HG03565 (cell line): ENCODE measurements at regions not wholly inside any gene's neighbourhood (a gene's known extent, or its start where the extent isn't known, plus 50 kb on each side); places are given as distances from the start of the nearest gene placed in this dataset.
A peak's percentile ranks its signal among the peaks of the same experiment; 100 is the strongest.

Experiments used
- ATAC-seq: cut with Tn5 transposase; IDR thresholded peaks from one replicate; pipeline ENCODE4 v1.9.1; 2021; ENCODE audit warnings: mild to moderate bottlenecking, moderate library complexity; ENCODE audit not compliant: unreplicated experiment

DNA sequence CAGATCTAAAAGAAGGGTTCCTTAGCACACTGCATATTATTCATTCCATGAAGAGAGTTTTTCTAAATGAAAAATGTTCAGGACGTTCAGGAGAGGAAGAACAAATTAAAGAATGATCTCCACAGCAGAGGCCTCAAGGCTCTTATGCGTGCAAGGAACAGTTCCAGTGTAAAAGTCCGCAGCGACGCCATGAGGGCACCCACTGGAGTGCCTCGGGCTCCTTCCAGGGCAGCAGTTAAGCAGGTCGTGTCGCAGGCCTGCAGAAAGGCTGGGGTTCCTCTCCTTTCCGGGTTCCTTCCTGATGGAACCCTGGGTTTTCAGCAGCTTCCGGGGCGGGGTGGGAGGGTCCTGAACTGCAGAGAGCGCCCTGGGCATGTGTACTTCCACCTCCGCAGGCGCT is 87.1 kb upstream of the SELENOP start:
- no peak for ATAC-seq

- no peak for ATAC-seq
Observed at GRCh38 chr5:42896523-42896922, 84.8 kb upstream of the SELENOP start.

- ATAC-seq: no peak
Observed at GRCh38 chr5:42894057-42894456, 82.4 kb upstream of the SELENOP start.

DNA sequence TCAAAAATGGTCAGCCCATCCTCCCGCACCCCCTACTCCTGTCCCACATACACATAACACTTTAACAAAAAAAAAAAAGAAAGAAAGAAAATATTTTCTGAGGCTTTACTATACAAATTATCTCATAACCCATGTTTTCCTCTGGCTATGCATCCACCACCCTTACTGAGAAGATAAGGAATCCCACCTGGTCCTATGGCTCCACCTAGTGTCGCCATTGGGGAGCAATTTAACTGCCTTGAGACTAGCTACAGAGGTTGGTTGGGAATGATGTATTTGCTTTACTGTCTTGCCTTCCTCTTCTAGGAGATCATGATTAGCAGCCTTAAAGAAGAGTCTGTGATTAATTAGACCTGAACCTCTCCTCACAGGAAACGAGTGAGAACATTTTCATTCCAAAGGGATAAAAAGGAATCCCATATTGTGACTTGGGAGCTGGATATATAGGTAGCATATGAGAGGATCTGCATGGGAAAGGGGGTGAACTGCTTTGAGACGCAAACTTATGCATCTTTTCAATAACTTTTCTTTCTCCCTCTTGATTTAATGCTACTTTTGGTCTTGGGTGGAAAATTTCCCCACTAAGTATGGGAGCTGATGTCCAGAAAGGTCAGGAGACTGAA is 77.7 kb upstream of the SELENOP start:
- ATAC-seq: peak; percentile 98

DNA sequence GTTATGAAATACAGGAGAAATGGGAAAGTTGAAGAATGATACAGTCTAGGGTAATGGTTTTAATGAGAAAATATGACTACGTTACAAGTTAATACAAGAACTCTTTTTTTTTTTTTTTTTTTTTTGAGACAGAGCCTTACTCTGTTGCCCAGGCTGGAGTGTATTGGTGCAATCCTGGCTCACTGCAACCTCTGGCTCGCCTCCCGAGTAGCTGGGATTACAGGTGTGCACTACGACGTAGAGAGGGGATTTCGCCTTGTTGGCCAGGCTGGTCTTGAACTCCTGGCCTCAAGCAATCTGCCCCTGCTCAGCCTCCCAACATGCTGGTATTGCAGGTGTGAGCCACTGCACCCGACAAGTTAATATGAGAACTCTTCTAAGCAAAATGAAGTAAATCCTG is 77.1 kb upstream of the SELENOP start:
- no peak for ATAC-seq

GRCh38 chr5:42887575-42887974 is 75.9 kb upstream of the SELENOP start:
- no peak for ATAC-seq

GRCh38 chr5:42887097-42887496 is 75.4 kb upstream of the SELENOP start:
- ATAC-seq: no peak

DNA sequence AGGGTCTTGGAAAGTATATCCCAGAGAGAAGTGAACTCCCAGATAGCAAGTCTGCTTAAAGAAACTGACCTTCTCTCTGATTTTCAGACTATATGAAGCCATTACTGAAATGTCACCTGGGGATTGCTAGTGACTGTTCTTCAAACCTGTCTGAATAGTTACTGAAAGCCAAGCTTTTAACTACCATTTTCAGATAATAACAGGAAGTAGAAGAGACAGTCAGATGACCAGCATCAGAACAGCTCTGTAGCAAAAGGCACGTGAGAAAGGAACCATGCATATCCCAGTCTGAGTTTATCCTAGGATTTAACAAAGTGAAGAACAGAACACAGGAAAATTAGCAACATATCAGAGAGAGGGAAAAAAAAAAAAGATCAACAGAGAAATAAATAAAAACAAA is 74.9 kb upstream of the SELENOP start:
- ATAC-seq: no peak

DNA sequence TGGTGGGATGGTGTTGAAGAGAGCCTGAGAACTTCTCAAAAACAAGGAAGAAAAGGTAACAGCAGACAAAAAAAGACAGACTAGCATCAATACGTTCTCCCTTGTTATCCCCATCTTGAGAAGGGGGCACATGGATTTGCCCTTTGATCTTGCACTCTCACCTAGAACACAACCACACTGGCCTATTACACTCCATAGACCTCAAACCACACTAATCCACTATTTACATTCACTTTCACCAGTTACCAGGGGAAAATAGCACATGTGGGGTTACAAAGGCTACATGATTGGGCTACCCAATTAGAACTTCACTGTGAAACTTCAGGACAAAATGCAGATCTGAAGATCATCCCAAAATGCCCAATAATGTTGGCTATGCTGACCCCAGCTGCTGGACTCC is 72.6 kb upstream of the SELENOP start:
- ATAC-seq: no peak

- ATAC-seq: no peak
Observed at GRCh38 chr5:42881416-42882117, 69.9 kb upstream of the SELENOP start.

GRCh38 chr5:42880496-42881150 is 68.9 kb upstream of the SELENOP start:
- no peak for ATAC-seq

- ATAC-seq: no peak
Observed at GRCh38 chr5:42879291-42879690, 67.6 kb upstream of the SELENOP start.

DNA sequence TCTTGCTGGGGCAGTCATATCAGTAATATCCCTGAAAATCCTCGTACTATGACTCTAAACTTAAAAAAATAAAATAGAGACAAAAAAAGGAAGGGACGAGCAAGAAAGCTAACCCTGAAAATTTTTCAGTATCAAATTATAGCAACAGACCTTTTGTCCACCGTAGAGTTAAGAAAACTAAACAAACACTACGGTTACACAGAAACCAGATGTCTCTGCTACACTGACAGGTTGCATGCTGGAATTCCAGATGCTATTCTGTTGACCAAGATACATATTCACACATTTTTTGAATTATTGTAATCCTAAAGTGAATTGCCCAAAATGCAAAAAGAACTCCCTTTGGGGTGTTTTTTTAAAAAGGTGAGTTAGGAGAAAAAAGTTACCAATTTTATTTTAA is 66.9 kb upstream of the SELENOP start:
- no peak for ATAC-seq

DNA sequence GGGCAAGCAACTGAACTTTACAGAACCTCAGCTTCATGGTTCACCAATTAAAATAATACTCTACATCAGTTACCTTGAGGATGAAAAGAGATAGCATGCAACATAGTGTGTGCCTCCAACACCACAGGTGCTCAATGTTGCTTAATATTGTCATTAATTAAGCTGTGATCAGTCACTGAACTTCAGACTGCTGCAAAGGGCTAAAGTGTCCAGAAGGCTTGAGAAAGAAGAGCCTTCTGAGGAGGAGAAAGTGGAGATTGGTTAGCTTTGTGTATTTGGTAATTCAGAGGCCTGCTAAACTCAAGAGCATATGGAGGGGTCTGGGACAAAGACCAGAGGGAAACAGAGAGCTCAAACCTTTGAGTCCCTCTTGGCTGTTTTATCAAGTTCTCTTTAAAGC is 66.3 kb upstream of the SELENOP start:
- no peak for ATAC-seq

DNA sequence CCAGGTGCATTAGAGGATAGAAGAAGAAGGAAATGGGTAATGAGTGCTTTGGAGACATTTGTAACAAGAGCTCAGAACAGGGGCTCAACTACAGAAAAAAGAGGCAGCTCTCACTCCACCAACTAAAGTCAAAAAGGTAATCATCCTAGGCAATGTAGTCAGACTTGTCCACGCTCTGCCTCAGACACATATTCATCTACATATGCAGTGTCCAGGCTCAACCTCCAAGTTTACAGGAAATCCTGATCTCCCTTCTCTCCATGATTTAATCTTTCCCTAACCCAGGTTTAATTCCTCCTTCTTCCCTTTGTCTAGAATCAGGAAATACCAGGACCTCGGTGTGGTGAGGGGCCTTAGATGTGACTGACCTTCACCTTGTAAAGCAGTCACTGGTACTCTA is 65.7 kb upstream of the SELENOP start:
- no peak for ATAC-seq

- ATAC-seq: no peak
Observed at GRCh38 chr5:42876375-42876844, 64.7 kb upstream of the SELENOP start.

DNA sequence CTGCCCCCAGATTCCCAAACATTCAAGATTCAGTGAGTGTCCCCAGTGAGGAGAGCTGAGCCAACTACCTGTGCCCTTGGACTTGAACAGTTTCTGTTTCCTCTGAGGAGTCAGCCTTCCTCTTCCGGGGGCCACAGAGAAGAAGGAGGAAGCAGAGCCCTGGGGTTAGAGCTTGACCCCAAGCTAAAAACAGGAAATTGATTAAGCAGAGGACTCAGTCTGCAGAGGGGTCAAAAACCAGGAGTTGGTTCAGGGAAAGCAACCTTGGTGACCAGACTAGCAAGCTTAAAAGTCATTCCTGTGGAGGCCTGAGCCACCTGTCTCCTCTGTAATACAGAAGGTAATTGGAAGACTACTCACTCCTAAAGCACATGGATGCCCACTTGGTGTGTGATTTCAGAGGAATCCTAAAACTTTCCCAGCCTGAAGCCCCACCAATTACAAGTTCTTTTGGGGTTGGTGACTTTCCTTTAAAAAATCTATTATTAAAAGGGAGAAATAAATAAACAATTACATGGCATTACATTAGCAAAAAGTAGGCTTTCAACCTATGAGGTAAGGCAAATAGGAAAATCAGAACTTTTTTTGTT is 64.2 kb upstream of the SELENOP start:
- ATAC-seq: no peak

GRCh38 chr5:42875211-42875610 is 63.5 kb upstream of the SELENOP start:
- ATAC-seq: no peak

DNA sequence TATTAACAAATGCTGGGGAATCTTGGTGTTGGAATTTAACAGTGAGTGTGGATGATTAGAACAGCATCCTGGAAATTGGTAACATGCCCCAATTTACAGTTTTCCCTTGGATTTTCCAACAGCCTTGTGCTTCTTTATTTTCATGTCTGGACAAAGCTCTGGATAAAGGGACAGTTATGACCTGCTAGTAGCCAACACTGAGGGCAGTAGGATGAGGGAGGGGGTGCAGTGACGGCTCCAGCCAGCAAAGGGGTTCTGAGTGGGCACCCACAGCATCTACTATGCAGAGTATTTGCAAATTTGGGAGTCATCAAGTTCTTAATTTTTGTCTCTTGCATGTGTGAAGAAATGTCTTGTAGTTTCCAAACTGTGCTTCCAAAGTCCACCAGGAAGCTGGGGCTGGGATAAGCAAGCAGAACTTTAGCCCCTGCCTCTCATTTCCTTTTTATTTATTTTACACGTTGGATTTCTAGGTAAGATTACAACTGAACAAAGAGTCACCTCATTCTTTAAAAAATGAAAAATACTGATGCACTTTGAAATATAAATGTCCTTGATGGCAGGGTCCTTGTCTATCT is 63.0 kb upstream of the SELENOP start:
- ATAC-seq: no peak

DNA sequence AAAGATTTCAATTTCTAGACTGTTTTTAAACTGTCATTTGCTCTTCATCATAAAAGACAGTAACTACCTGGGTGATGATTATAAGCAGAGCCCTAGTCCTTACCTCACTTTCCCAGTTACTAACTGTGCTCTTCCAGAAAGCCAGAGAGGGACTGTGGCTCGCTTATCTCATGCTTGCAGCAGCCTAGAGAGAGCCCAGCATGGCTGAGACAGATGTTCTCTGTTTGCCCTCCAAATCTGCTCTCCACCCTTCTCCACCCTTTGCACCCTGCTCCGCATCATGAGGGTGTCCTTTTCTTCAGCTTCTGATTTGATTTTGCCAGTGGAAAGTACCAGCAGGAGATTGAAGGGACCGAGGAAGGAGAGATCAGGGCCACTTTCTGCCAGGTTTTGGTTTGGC is 61.2 kb upstream of the SELENOP start:
- no peak for ATAC-seq

- ATAC-seq: no peak
Observed at GRCh38 chr5:42870882-42871418, 59.3 kb upstream of the SELENOP start.
